GM21619 (cell line): ENCODE measurements at regions not wholly inside any gene's neighbourhood (a gene's known extent, or its start where the extent isn't known, plus 50 kb on each side); places are given as distances from the start of the nearest gene placed in this dataset.

Experiments used
- ATAC-seq: cut with Tn5 transposase; IDR thresholded peaks from one replicate; pipeline ENCODE4 v1.9.1; 2021; ENCODE audit not compliant: unreplicated experiment

- no peak for ATAC-seq
These were observed 960.1 kb upstream of the FAT3 start for GRCh38 chr11:91264481-91264880.

- no peak for ATAC-seq
These were observed 960.9 kb upstream of the FAT3 start for GRCh38 chr11:91263496-91264365.

- ATAC-seq: no peak
These were observed 963.1 kb upstream of the FAT3 start for GRCh38 chr11:91261513-91261912.

GRCh38 chr11:91258876-91259275 lies 965.7 kb upstream of the FAT3 start:
- no peak for ATAC-seq

- no peak for ATAC-seq
These were observed 967.0 kb upstream of the FAT3 start for GRCh38 chr11:91257667-91258066.

GRCh38 chr11:91248199-91248807 lies 976.3 kb upstream of the FAT3 start:
- no peak for ATAC-seq

GRCh38 chr11:91247009-91247735 lies 977.4 kb upstream of the FAT3 start:
- ATAC-seq: no peak

- ATAC-seq: no peak
These were observed 979.7 kb upstream of the FAT3 start for GRCh38 chr11:91244912-91245311.

- no peak for ATAC-seq
These were observed 981.0 kb upstream of the FAT3 start for GRCh38 chr11:91243630-91244029.

- ATAC-seq: no peak
These were observed 981.6 kb upstream of the FAT3 start for GRCh38 chr11:91243051-91243450.

- ATAC-seq: no peak
These were observed 983.4 kb upstream of the FAT3 start for GRCh38 chr11:91241226-91241625.

GRCh38 chr11:91239359-91239758 lies 985.3 kb upstream of the FAT3 start:
- ATAC-seq: no peak

- ATAC-seq: no peak
These were observed 993.4 kb upstream of the FAT3 start for GRCh38 chr11:91231226-91231625.

GRCh38 chr11:91230647-91231046 lies 994.0 kb upstream of the FAT3 start:
- no peak for ATAC-seq

GRCh38 chr11:91222830-91223229 lies 1000.0 kb upstream of the CHORDC1 start:
- ATAC-seq: no peak

- ATAC-seq: no peak
These were observed 997.8 kb upstream of the CHORDC1 start for GRCh38 chr11:91220476-91221202.

- no peak for ATAC-seq
These were observed 996.7 kb upstream of the CHORDC1 start for GRCh38 chr11:91219535-91219934.

- ATAC-seq: no peak
These were observed 986.9 kb upstream of the CHORDC1 start for GRCh38 chr11:91209751-91210150.

GRCh38 chr11:91209306-91209705 lies 986.5 kb upstream of the CHORDC1 start:
- ATAC-seq: no peak

GRCh38 chr11:91199866-91200265 lies 977.0 kb upstream of the CHORDC1 start:
- ATAC-seq: no peak

GRCh38 chr11:91194546-91194945 lies 971.7 kb upstream of the CHORDC1 start:
- ATAC-seq: no peak
